Colon (tissue), 2 donors: ENCODE measurements at regions not wholly inside any gene's neighbourhood (a gene's known extent, or its start where the extent isn't known, plus 50 kb on each side); places are given as distances from the start of the nearest gene placed in this dataset.
A peak's percentile ranks its signal among the peaks of the same experiment; 100 is the strongest.
"Not testable (repeated sequence)": the region's sequence is repeated elsewhere in the genome, so short reads cannot be mapped to it uniquely, and the experiment has no call there.

Experiments
- FAIRE-seq: peaks from 2 replicates; lab custom pipeline; 2012; peaks lifted over from hg19 to GRCh38; lab: Jason Lieb, UNC
- donor health status: control.
- donor health status: control.

GRCh38 chr6:106883808-106884262 is 90.7 kb downstream of the CD24 start:
- no peak for FAIRE-seq

GRCh38 chr6:106882601-106883518 is 91.7 kb downstream of the CD24 start:
- FAIRE-seq: no peak

GRCh38 chr6:106882138-106882537 is 92.4 kb downstream of the CD24 start:
- no peak for FAIRE-seq

GRCh38 chr6:106880952-106881351 is 93.6 kb downstream of the CD24 start:
- FAIRE-seq: no peak

- FAIRE-seq: no peak
Measured at GRCh38 chr6:106875782-106876321, 98.7 kb downstream of the CD24 start.

GRCh38 chr6:106874481-106874880 is 100.0 kb downstream of the CD24 start:
- FAIRE-seq: no peak

GRCh38 chr6:106872049-106872448 is 102.5 kb downstream of the CD24 start:
- FAIRE-seq: no peak

GRCh38 chr6:106870824-106871717 is 103.5 kb downstream of the CD24 start:
- FAIRE-seq: no peak

GRCh38 chr6:106870069-106870468 is 104.5 kb downstream of the CD24 start:
- FAIRE-seq: no peak

GRCh38 chr6:106869203-106869602 is 105.3 kb downstream of the CD24 start:
- no peak for FAIRE-seq

GRCh38 chr6:106866875-106867658 is 107.5 kb downstream of the CD24 start:
- FAIRE-seq: no peak

GRCh38 chr6:106862858-106863257 is 111.7 kb downstream of the CD24 start:
- no peak for FAIRE-seq

- no peak for FAIRE-seq
Measured at GRCh38 chr6:106860940-106861339, 113.6 kb downstream of the CD24 start.

GRCh38 chr6:106858653-106859092 is 115.9 kb downstream of the CD24 start:
- peak; percentile 65 for FAIRE-seq

- no peak for FAIRE-seq
Measured at GRCh38 chr6:106857771-106858652, 116.5 kb downstream of the CD24 start.

GRCh38 chr6:106857310-106857709 is 117.2 kb downstream of the CD24 start:
- FAIRE-seq: not testable (repeated sequence)

GRCh38 chr6:106856227-106856874 is 118.2 kb downstream of the CD24 start:
- FAIRE-seq: no peak

- no peak for FAIRE-seq
Measured at GRCh38 chr6:106855117-106855516, 119.4 kb downstream of the CD24 start.

- no peak for FAIRE-seq
Measured at GRCh38 chr6:106849676-106850332, 124.7 kb downstream of the CD24 start.

- no peak for FAIRE-seq
Measured at GRCh38 chr6:106849120-106849519, 125.4 kb downstream of the CD24 start.
